Muscle of arm (tissue), 1 donor: ENCODE measurements at regions not wholly inside any gene's neighbourhood (a gene's known extent, or its start where the extent isn't known, plus 50 kb on each side); places are given as distances from the start of the nearest gene placed in this dataset.
A peak's percentile ranks its signal among the peaks of the same experiment; 100 is the strongest.

Experiments
- DNase-seq: peaks from one replicate; pipeline ENCODE4 v3.0.0-alpha.2; 2013

- no peak for DNase-seq
Observed at GRCh38 chr1:95370691-95371562, 136.9 kb downstream of the RWDD3 start.

DNA sequence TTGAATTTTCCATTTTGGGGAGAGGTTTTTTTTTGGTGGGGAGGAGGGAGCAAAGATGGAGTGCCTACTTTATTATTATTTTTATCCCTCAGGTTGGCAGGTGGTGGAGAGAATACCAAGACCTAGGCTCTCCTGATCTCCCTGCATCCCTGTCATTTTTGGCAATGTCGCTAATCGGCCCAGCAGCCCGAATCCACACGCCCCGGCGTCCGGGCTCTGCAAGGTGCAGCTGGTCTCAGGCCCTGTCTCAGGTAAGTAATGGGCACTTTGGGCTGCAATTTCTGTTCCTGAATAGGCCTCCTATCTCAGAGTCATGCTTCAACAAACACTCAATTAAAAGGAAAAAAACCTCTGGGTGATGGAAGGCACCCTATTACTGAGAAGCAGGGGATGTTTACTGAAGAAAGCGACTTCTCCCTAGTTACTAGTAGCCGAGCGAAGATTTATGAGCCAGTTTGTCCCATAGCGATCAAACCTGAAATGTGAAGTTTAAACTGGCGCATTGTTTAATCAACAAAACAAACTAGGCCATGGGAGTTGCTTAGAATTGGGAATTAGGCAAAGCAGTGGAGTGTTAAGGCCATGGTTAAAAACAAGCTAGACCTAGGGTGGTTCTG is 137.8 kb downstream of the RWDD3 start:
- no peak for DNase-seq

DNA sequence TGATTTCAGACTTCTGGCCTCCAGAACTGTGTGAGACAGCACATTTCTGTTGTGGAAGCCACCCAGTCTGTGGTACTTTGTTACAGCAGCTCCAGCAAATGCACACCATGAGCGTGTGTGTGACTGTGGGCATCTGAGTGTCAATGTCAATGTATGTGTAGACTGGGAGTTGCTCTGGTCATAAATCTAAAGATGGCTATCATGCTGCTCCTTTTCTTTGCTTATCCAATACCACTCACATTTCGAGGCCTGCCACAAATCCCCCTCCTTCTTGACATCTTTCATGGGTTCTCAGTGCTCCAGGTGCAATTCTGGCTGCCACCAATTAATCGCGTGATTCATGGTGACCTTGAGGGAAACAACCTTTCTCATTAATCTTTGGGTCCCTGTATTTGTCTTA is 141.2 kb downstream of the RWDD3 start:
- DNase-seq, result no peak

DNA sequence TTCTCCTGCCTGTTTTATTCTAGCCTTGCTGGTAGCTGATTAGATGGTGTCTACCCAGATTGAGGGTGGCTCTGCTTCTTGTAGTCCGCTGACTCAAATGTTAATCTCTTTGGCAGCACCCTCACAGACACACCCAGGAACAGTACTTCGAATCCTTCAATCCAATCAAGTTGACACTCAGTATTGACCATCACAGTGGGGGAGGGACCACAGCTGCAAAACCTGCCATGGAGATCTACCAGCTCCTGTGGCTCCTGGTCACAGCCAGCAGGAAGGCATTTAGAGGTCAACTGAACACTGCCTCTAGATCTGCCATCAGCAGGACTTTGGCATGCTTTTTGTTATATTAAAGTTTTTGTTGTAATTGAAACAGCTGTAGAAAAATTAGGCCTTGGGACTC is 146.9 kb downstream of the RWDD3 start:
- DNase-seq, result no peak

DNA sequence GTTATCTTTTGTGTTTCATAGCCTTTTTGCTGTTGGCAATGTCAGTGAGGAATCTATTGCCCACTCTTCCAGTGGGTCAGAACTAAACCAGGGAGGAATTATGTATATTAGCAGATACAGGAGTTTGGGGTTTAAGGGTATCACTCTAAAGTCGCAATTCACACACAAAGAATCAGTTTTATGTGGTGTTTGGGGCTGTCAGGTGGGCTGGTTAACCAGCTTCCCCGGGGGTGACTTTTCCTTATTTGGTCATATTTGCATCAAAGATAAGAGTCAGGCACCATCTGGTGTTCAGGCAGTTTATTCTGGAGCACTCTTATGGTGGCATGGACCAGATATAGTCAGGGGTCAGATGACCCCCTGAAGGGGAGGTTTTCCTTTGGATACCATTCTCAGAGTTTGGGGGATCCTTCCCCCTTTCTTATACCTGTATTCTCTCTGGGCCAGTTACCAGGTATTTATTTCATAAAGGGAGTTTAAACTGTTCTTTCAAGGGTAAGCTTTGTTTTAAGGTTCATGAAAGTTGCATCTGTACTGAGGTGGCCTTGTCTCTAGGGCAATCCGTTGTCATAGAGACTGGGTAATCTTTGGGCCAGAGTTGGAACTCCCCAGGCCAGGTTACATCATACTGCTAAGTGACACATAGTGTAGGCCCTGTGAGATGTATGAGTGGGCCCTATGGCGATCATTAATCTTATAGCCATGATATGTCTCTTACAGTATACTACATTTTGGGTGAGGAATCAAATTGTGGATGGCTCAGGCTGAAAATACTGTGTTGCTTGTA is 148.2 kb downstream of the RWDD3 start:
- no peak for DNase-seq

DNA sequence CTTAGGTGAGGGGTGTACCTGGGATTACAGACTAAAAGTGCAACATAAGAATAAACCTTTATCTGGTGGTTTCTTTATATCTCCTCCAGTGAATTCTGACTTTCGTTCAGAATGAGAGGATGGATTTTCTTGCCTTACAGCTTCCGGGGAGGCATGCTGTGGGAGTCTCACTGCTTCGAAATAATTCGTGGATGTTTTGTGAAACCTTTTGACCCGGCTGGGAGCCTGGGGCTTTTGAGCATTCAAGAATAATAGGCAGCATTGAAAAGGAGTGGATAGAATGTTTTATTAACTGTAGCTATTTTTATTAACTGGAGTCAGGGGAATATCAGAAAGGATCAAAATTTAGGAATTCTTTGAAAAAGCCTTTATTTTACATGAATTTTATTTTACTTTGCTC is 149.1 kb downstream of the RWDD3 start:
- no peak for DNase-seq

DNA sequence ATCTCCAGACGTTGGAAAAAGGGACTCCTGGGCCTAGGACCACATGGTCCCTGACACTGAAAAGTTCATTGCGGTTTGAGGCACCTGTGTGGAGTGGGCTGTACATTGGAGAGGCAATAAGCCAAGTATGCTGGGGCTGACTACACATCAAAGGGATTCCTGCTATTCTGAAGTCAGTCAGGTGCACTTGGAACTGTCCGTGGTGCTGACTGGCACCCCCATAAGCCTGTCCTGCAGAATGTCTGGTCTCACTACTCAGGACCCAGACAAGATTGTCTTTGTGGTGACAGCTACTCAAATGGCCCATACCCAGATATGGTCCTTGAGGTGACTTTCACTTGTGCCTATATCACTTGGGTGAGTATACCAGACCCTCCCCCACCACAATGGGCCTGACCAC is 150.6 kb downstream of the RWDD3 start:
- DNase-seq, result peak; percentile 36

- DNase-seq, result no peak
Observed at GRCh38 chr1:95386371-95386770, 152.4 kb downstream of the RWDD3 start.

- no peak for DNase-seq
Observed at GRCh38 chr1:95386915-95387314, 152.9 kb downstream of the RWDD3 start.

- no peak for DNase-seq
Observed at GRCh38 chr1:95388031-95388430, 154.0 kb downstream of the RWDD3 start.

- DNase-seq, result no peak
Observed at GRCh38 chr1:95393434-95393833, 159.4 kb downstream of the RWDD3 start.

DNA sequence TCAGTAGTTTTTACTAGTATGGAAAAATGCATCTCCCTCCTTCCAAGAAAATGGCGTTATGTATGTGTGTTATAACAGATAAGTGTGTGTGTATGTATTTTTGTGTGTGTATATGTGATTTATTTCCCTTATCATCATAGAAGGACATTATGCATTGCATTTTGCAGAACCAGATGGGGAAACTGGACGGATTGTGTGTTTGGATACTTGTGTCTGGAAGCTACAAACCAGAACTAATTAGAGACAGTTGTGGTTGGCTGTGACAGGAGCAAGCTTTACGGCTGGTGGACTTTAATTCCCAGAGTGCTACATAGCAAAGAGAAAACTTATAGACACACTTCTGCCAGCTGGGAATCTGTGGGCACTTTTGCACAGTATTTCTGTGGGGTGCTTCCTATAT is 162.5 kb downstream of the RWDD3 start:
- DNase-seq, result no peak

- DNase-seq, result no peak
Observed at GRCh38 chr1:95402780-95403179, 168.8 kb downstream of the RWDD3 start.

DNA sequence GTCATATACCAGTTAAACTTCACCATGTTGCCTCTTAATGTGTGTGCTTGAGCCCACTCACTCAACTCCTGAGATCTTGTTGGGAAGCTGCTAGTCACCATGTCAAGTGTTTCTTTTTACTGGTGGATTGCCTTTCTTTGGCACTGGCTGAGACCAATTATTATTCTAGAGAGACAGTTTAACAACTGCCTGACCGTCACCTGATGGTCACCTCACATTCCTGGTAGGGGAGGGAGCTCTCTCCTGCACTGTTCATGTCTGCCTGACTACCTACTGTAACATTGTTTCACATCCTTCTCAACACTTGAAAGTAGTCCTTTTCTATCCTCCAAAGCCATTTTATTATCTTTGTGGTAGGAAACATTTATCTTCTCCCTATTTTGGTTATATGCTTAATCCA is 172.3 kb downstream of the RWDD3 start:
- no peak for DNase-seq

- DNase-seq, result no peak
Observed at GRCh38 chr1:95407131-95407885, 173.3 kb downstream of the RWDD3 start.

DNA sequence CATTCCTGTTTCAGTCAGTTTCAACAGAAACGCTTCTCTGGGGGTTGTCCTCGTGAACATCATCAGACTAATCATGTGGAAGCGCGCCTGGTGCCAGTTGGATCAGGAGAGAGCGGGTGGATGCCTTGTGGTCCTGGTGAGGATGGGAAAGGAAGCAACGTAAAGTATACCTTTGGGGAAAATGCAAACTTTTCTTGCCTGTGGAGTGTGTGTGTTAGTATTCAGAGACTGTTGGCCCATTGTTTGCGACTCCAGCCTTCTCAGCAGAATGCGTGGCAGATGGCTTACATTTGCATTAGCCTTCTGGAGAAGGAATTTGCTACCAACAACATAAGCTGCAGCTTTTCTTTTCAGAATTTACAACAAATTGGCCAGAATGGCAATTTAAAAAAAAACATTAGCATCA is 173.9 kb downstream of the RWDD3 start:
- peak; percentile 57 for DNase-seq

DNA sequence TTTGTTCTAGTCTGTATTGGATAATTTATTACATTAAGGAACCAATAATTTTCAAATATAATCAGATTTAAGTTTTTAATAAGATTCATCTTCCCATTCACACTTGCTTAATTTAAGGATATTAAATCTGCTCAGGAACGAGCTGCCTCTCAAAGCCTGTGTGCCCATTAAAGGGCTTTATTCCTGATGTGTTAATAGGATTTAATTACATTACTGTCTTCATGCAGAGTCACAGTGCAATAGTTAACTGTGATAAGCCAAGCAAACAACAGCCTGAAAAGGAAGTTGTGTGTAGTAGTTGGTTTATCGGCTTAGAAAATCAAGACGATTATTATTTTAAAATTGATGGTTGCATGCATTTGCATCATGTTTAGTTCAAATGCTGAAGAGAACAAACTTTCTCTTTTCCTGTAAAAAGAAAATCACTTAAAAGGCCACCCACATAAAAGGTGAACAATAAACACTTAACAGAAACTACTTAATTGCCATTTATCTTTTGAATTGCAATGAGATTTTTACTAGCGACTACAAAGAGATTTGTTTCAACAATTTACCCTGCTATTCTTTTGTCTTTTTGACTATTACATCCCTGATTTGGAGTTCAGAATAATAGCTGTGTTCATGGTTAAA is 174.6 kb downstream of the RWDD3 start:
- no peak for DNase-seq

GRCh38 chr1:95409276-95409675 is 175.3 kb downstream of the RWDD3 start:
- no peak for DNase-seq

- DNase-seq, result no peak
Observed at GRCh38 chr1:95409901-95410300, 175.9 kb downstream of the RWDD3 start.

DNA sequence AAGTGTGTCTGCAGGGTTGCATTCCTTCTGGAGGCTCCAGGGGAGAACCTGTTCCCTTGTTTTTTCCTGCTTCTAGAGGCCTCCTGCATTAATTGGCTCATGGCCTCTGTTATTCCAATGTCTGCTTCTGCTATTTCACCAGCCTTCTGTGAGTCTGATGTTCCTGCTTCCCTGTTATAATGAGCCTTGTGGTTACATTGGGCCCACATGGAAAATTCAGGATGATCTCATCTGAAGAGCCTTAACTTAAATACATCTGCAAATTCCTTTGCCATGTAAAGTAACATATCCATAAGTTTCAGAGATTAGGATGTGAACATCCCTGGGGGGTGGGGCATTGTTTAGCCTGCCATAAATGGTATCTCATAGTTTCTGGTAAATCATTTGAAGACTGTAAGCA is 181.1 kb downstream of the RWDD3 start:
- DNase-seq, result peak; percentile 13

- DNase-seq, result no peak
Observed at GRCh38 chr1:95426772-95427171, 192.8 kb downstream of the RWDD3 start.

DNA sequence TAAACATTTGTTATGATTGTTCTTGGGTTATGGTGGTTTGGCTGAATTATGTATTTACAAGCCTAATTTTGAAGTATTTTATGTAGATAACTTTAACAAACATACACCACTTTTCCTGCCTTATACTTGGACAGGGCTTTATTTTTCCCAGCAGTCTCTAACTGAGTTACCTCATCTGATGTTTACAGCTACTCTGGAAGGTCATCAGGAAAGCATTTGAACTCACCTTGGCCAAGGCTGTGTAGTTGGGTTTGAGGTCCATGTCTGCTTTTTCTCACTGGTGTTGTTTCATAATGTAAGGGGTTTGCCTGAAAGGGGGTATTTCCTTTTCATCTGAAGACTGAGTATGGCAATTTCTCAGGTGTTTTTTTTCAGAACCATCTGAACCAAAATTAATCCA is 193.5 kb downstream of the RWDD3 start:
- DNase-seq, result no peak
